Umbilical cord (tissue), 1 donor: ENCODE measurements at regions not wholly inside any gene's neighbourhood (a gene's known extent, or its start where the extent isn't known, plus 50 kb on each side); places are given as distances from the start of the nearest gene placed in this dataset.
"Not testable (repeated sequence)": the region's sequence is repeated elsewhere in the genome, so short reads cannot be mapped to it uniquely, and the experiment has no call there.

Experiments
- DNase-seq: peaks from one replicate; pipeline ENCODE4 v3.0.0-alpha.2; 2015; ENCODE audit warnings: low spot score

GRCh38 chr6:26232940-26233648, 131.9 kb upstream of the BTN3A2 start:
- peak; percentile 78 for DNase-seq

DNA sequence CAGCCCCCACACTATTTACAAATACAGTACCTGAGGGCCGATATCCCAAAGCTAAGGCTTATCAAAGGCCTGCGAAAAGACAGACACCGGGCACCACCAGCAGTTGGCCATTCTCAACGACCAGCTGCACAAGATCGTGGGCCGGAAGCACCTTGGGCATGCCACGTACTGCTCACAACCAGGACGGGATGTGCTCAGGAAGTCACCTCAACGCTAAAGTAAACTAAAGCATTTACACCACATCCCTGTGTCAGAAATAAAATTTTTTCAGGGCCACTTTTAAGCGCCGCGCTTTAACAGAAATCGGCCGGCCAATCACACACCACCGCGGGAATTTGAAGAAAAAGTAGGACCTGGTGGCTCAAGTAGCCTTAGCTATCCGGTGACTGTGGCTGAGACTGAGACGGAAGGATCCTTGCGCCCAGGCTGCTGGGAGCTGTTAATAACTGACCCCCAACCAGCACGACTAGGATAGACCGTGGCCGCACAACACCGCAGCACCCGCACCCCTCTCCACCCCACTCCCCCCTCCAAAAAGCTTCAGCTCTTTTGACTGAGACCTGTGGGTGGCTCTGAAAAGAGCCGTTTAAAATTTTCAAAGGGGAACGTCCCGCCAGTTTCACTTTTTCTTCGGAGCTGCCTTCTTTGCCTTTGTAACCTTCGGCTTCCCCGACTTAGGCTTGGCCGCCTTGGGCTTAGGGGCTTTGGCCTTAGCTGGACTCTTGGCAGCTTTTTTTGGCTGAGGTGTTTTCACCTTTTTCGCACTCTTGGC, 131.2 kb upstream of the BTN3A2 start:
- DNase-seq = peak; percentile 77

GRCh38 chr6:26234421-26235301, 130.3 kb upstream of the BTN3A2 start:
- peak; percentile 92 for DNase-seq

GRCh38 chr6:26235302-26235670, 129.7 kb upstream of the BTN3A2 start:
- DNase-seq = peak; percentile 37

DNA sequence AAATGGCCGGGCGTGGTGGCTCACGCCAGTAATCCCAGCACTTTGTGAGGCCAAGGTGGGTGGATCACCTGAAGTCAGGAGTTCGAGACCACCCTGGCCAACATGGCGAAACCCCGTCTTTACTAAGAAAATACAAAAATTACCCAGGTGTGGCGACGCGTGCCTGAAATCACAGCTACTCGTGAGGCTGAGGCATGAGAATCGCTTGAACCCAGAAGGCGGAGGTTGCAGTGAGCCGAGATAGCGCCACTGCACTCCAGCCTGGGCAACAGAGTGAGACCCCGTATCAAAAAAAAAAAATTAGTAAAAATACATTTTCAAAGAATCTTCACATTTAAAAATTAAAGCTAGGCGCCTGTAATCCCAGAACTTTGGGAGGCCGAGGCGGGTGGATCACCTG, 125.6 kb upstream of the BTN3A2 start:
- not testable (repeated sequence) for DNase-seq

- DNase-seq = peak; percentile 97
Measured at GRCh38 chr6:26240157-26241032, 124.6 kb upstream of the BTN3A2 start.

GRCh38 chr6:26241033-26241895, 123.7 kb upstream of the BTN3A2 start:
- no peak for DNase-seq

DNA sequence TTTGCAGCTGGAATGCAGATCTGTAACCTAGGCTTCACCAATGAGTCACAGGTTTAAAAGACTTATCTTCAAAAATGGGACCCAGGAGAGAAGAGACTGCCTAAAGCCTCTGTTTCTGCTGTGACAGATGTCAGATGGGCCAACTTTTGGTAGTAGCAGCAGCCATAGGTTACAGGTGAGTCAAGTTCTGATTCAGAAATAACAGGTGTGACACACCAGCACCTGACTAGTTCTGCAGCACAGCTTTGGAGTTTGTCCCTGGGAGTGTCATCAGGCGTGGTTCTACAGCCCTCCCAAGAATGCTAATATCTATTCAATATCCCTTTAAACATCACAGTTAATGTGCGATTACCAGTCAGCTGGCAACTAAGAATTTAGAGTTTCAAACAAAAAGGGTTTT, 121.9 kb upstream of the BTN3A2 start:
- DNase-seq = no peak

DNA sequence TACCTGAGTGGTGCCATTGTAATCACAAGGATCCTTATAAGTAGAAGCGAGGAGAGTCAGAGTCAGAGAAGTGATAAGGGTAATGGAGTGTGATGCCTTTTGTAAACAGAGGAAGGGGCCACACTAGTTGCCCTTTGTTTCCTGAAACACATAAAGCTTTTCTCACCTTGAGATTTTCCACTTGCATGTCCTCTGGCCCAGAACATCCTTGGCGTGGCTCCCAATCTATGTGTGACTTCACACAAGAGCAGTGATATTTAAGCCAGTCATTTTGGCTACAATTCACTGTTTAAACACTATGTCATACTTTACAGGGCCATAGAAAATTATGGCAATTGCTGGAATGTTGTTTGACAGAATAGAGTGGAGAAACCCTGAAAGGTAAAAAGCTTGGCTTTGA, 121.2 kb upstream of the BTN3A2 start:
- no peak for DNase-seq

DNA sequence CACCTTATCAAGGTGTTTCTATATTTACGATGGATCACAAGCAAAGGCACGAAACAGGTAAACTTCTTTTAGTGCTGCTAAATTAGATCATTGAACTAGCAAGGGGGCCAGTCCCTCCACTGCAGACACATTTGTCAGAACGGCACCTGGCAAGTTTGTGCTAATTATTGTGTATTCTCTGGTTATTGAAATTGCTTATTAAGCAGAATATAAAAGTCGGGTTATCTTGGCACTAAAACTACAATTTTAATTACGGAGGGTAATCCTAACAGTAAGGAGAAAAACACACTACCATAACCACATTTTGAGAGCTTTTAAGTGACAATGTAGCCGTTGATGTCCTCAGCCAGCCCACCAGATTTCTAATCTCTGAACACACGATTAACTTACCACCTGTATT, 118.9 kb upstream of the BTN3A2 start:
- DNase-seq = no peak

GRCh38 chr6:26246553-26246952, 118.4 kb upstream of the BTN3A2 start:
- no peak for DNase-seq

GRCh38 chr6:26249707-26249956, 115.4 kb upstream of the BTN3A2 start:
- DNase-seq = no peak

DNA sequence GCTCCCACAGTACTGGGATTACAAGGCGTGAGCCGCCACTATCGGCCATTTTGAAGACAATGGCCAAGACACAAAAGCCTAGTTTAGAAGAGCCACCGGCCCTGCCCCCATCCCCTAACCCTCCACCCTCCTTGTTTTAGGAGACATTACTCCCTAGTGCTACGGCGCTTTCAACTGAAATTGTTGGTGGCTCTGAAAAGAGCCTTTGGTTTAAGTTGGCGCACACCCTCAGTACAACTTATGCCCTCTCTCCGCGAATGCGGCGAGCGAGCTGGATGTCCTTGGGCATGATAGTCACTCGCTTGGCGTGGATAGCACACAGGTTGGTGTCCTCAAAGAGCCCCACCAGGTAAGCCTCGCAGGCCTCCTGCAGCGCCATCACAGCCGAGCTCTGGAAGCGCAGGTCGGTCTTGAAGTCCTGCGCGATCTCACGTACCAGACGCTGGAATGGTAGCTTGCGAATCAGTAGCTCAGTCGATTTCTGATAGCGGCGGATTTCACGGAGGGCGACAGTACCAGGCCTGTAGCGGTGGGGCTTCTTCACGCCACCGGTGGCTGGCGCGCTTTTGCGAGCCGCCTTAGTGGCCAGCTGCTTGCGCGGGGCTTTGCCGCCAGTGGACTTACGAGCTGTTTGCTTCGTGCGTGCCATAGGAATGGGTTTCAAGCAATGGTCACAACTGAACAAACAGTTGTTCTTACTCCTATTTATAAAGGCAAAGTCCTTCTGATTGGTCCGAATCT, 114.9 kb upstream of the BTN3A2 start:
- DNase-seq = peak; percentile 76

- DNase-seq = peak; percentile 73
Measured at GRCh38 chr6:26250698-26251044, 114.3 kb upstream of the BTN3A2 start.

- DNase-seq = peak; percentile 95
Measured at GRCh38 chr6:26251354-26252076, 113.5 kb upstream of the BTN3A2 start.

- DNase-seq = no peak
Measured at GRCh38 chr6:26252077-26252472, 112.9 kb upstream of the BTN3A2 start.

- DNase-seq = no peak
Measured at GRCh38 chr6:26254724-26255123, 110.3 kb upstream of the BTN3A2 start.

GRCh38 chr6:26257272-26257671, 107.7 kb upstream of the BTN3A2 start:
- no peak for DNase-seq
